HL-60/S4 treated with retinoic acid at 250 ng/mL for 4 days and 3 days (cell line): ENCODE measurements at regions not wholly inside any gene's neighbourhood (a gene's known extent, or its start where the extent isn't known, plus 50 kb on each side); places are given as distances from the start of the nearest gene placed in this dataset.
"Not testable (repeated sequence)": the region's sequence is repeated elsewhere in the genome, so short reads cannot be mapped to it uniquely, and the experiment has no call there.

Experiments
- in situ Hi-C: fragments of 300-500 bp; cut with MboI; formaldehyde crosslinking; loops from 2 replicates; pipeline ENCODE4 v1.7.0; 2022; ENCODE audit warnings: low sequenced_read_pairs

GRCh38 chr16:29202642-29203041 lies 203.9 kb downstream of the NPIPB11 start:
- in situ Hi-C loops = not testable (repeated sequence)

- in situ Hi-C loops = not testable (repeated sequence)
Observed at GRCh38 chr16:29202025-29202632, 204.4 kb downstream of the NPIPB11 start.

- in situ Hi-C loops = not testable (repeated sequence)
Observed at GRCh38 chr16:29201296-29202024, 205.1 kb downstream of the NPIPB11 start.

GRCh38 chr16:29200681-29201080 lies 205.8 kb downstream of the NPIPB11 start:
- in situ Hi-C loops = not testable (repeated sequence)

DNA sequence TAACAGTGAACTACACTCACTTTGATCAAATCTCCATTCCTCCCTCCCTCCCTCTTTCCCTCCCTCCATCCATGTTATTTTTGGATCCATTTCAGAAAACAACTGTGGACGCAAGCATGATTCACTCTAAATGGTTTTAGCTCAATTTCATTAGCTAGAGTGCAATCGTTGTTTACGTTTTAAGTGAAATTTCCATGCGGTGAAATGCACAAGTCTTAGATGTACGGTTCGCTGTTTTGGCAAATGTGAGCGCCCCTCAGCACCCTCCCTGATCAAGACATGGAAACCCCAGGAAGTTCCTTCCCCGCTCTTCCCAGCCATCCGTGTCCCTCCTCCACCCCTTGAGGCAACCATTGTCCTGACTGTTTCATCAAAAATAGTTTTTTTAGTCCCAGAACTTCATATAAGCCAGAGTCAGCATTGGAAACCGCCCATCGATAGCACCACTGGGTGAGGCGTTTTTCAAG lies 206.3 kb downstream of the NPIPB11 start:
- in situ Hi-C loops = not testable (repeated sequence)

DNA sequence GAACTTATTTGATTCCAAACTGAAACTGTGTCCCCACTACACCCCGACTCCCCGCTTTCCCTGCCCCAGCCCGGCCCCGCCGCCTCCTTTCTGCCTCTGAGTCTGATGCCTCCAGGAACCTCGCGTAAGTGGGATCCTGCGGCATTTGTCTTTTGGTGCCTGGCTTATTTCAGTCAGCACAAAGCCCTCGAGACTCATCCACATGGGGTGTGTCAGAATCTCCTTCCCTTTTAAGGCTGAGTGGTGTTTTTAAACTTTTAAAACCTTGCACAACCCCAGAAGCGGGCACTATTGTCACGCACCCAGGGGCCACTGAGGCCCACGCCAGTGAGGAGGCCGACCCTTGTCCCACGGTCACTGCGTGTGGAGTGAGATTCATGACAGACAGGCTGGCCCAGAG lies 206.9 kb downstream of the NPIPB11 start:
- in situ Hi-C loops = not testable (repeated sequence)

DNA sequence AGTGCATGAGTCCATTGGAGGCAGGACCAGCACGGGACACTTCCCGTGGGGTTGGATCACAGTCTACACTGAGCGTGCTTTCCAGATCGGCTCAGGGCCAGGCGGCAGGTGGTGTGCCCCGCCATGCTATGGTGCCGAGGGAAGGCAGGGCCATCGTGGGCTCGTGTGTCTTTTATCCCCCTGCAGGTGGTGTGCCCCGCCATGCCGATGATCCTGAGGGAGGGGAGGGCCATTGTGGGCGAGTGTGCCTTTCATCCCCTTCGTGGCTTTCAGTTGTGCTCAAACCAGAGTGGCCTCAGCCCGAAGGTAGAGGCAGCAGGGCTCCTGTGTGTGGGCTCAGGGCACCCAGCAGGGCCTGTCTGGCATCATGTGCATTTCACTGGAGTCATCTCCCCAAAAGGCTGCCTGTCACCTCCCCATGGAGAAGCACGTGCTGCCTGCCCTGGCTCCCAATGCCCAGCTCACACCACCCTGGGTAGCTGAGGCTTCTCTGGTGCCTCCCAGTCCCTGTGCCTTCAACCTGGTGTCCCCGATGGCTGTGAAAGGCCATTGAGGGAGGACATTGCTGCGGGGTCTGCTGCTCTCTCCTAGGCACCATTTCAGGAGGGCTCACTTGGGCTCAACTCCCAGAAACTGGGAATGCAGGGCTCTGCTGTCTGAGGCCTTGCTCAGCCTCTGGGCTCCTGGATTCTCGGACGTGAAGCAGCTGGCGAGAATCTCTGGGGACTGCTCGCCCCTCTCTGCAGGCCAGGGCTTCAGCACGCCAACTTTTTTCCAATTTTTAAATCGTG lies 207.6 kb downstream of the NPIPB11 start:
- in situ Hi-C loops = no loop called here

GRCh38 chr16:29198231-29198630 lies 208.3 kb downstream of the NPIPB11 start:
- in situ Hi-C loops = no loop called here

GRCh38 chr16:29197494-29198100 lies 208.9 kb downstream of the NPIPB11 start:
- in situ Hi-C loops = not testable (repeated sequence)

- in situ Hi-C loops = not testable (repeated sequence)
Observed at GRCh38 chr16:29196746-29197145, 209.8 kb downstream of the NPIPB11 start.

GRCh38 chr16:29195116-29195872 lies 210.4 kb downstream of the LAT start:
- in situ Hi-C loops = not testable (repeated sequence)

DNA sequence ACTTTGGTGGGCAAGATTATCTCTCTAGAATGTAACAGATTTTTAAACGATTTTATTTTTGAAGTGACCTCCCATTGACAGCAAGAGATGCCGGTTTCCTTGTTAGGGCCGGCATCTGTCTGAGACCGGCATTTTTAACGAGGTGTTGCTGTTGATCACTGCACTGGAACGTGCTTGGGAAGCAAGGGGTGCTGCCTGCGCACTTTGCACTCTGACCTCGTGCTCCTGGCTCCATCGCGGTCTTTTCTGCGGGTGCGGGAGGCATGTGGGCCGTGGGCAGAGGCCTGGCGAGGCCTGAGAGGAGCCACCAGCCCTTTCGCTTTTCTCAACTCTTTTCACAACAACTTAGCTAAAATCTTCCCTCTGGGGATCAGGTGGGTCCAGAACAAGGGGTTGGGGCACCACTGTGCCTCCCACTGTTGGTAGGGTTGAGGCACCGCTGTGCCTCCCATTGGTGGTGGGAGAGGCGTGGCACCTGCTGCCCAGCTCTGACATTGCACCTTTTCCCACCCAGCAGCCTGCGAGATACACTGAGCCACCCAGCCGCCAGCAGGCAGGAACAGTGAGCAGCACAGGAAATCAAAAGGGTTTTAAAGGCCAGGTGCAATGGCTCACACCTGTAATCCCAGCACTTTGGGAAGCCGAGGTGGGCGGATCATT lies 209.5 kb downstream of the LAT start:
- in situ Hi-C loops = not testable (repeated sequence)

DNA sequence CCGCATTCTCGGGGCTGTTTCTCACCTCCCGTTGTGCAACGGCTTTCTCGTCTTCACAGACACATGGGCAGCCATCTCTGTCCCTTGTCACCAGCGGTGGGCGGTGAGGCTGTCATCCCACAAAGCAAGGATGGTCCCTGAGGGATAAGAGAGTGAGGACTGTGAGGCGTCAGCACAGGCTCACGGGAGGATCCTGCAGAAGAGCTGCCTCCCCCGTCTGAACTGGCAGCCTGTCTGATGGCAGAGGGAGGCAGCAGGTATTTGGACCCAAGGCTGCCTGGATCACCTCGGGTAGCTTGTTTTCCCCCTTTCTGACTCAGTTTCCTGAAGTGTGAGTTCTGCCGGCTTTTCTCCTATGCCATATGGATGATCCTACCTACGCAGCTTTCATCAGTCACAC lies 208.8 kb downstream of the LAT start:
- in situ Hi-C loops = not testable (repeated sequence)

GRCh38 chr16:29193248-29193574 lies 208.4 kb downstream of the LAT start:
- in situ Hi-C loops = not testable (repeated sequence)

DNA sequence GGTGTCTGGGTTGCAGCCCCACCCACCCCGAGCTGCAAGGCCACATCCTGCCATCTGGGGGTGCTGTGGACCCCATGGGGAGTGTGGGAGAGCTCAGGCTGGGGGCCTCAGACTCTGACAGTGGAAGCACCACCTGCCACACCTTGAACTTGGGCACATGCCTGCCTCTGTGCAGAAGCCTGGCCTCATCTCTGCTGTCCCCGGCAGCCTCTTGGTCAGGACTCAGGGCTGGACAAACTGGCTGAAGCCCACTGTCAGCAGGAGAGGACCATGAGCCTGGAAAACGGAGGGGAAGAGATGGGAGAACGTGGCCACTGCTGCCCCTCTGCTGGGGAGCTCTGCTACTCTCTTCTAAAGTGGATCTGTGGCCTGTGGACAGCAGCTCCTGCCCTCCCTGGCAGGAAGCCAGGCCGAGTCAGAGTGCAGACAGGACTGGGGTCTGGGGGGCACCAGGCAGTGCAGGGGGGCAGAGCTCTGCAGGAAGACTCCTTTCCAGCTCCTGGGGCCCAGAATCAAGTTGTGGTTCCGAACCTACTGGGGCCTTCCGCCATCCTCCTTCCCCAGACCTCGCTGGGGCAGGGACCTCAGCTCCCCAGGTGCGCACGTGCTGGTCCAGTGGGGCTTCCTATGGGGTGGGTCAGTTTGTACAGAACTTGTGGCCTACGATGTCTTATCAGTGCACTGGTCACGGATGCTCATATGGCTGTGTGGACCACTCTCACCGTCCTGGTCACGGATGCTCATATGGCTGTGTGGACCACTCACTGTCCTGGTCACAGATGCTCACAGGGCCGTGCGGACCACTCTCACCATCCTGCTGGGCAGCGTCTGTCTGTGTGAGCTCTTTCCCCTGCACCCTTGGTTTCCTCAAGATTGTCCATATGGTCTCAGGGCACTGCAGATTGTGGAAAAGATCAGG lies 207.7 kb downstream of the LAT start:
- in situ Hi-C loops = no loop called here

GRCh38 chr16:29191636-29192180 lies 206.9 kb downstream of the LAT start:
- in situ Hi-C loops = not testable (repeated sequence)

DNA sequence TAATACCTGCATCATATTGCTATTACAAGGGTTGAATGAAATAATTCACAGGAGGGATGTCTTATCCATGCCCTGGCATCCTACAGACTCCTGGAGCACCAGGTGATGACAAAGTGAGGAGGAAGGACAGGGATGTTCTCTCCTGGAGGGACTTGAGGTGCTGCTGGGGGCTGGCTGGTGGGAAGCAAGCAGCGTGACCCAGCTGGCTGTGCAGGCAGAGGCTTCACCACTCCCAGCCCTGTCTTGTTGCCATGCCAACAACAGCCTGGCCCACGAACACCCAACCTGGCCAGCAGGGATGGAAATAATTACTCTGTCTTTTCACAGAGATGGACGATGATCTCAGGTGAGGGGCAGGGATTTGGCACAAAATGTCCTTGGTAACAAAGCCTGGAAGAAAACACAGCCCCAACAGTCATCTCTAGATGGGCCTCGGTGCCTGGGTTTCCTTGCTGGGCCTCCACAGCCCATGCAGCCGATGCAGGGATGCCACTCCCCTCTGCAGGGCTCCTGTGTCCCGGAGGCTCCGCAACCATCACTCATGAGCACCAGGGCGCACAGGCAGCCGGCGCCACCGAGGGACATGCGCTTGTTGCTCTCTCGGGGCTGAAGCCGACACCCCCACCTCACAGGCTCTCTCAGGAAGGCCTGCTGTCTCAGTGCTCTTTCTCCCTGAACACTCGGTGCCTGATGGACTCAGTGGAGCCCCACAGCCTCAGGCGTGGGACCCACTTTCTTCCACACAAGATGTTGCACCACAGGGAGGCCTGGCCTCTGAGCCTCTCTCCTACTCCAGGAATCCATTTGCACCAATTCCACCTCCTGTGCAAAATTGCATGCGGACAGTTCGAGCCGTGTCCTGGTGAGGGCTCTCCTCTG lies 205.9 kb downstream of the LAT start:
- in situ Hi-C loops = not testable (repeated sequence)

DNA sequence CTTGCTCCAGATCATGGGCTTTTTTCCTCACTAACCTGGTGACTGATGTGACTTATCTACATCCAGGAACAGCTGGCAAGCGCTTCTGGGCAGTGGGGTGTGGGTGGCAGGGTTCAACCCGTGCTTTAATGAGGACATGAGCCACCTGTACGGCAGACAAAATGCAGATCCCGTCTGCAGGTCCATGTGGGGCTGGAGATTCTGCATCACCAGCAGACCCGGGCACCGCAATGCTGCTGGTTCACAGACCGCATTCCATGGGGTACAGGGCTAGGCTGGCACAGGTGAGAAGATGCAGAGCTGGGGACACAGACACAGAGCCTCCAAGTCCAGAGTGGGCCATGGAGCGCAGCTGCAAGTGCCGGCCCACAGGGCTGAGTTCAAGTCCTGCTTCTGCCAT lies 204.0 kb downstream of the LAT start:
- in situ Hi-C loops = not testable (repeated sequence)
